Subcutaneous adipose tissue (tissue), 1 donor: ENCODE measurements at regions not wholly inside any gene's neighbourhood (a gene's known extent, or its start where the extent isn't known, plus 50 kb on each side); places are given as distances from the start of the nearest gene placed in this dataset.

Source experiments
- TF ChIP-seq, protein P1 (sequence below): fragments of 450-650 bp; IDR thresholded peaks from one replicate; pipeline ENCODE4 v1.5.1; 2016; ENCODE audit warnings: low read depth, mild to moderate bottlenecking, control low read depth, antibody characterized with exemption, moderate library complexity

DNA sequence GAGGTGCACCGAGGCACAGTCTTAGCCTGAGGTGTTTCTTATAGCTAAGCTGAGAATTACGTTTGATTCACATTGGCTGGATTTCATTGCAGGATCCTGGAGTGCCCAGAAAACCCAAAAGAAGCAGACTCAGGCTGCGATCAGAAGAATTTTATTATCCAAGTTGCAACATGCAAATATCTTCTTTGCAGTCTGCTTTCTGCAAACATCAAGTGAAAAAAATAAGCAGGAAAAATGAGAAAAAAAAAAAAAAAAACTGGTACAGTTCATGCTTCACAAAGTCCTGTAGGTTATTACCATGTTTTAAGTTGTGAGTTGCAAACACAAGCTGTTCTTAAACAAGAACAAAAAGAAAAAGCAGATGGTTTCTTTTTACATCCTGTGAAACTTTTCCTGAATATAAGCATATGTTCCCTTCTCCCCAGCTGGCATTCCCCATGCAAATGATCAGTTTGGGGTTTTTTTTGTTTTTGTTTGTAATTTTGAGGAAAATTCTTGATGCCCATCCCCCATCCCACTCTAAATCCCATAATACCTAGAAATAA is 349.0 kb downstream of the CBLN4 start:
- TF ChIP-seq, protein P1, sequence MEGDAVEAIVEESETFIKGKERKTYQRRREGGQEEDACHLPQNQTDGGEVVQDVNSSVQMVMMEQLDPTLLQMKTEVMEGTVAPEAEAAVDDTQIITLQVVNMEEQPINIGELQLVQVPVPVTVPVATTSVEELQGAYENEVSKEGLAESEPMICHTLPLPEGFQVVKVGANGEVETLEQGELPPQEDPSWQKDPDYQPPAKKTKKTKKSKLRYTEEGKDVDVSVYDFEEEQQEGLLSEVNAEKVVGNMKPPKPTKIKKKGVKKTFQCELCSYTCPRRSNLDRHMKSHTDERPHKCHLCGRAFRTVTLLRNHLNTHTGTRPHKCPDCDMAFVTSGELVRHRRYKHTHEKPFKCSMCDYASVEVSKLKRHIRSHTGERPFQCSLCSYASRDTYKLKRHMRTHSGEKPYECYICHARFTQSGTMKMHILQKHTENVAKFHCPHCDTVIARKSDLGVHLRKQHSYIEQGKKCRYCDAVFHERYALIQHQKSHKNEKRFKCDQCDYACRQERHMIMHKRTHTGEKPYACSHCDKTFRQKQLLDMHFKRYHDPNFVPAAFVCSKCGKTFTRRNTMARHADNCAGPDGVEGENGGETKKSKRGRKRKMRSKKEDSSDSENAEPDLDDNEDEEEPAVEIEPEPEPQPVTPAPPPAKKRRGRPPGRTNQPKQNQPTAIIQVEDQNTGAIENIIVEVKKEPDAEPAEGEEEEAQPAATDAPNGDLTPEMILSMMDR, result no peak

GRCh38 chr20:55650657-55651360 is 354.5 kb downstream of the CBLN4 start:
- TF ChIP-seq, protein P1, result no peak

DNA sequence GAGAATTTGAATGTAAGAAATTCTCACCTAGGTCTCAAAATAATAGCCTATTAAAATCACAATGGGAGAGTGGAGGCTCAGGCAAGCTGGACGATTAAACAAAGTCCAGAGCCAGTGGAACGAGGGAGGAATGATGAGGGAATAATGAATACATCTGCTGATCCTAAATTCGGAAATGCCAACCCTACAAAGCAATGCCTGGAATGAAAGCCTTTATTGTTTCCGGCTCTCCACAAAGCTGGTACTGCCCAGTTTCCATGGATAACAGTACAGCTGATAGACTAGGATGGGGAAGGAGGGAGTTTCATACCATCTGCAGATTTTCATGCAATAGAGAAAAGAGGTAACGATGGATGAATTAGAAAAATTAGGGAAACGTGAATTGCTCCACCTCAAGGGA is 356.1 kb downstream of the CBLN4 start:
- TF ChIP-seq, protein P1, result no peak

DNA sequence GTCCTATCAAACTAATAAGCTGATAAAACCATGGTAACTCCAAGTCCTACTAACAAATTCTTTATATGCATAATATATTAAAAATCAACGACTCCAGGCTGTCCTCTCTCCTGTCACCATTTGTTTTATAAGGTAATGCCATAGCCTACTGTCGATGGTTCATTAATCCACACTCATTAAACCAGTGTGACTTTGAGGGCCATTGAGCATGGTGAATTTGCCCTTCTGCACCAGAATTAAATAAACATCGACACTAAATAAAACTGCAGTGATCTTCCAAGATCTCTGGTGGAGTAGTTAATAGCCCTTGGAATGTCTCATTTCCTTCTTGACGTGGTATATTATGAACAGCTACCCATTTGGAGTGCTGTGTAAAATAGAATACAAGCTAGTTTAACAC is 358.5 kb downstream of the CBLN4 start:
- TF ChIP-seq, protein P1, result no peak

DNA sequence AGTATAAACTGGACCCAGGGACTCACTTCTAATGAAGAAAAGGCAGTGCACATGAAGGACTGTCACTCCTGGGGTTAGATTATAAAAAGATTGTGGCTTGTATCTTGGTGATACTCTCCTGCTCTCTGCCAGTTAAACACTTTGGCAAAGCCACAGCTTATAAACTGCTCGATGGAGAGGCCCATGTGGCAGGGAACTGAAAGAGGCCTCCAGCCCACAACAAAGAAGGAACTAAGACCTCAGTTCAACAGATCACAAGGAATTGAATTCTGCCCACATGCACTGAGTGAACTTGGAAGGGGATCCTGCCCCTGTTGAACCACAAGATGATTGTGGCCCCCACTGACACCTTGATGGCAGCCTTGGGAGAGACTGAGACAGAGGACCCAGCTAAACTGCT is 363.8 kb downstream of the CBLN4 start:
- TF ChIP-seq, protein P1, result no peak

DNA sequence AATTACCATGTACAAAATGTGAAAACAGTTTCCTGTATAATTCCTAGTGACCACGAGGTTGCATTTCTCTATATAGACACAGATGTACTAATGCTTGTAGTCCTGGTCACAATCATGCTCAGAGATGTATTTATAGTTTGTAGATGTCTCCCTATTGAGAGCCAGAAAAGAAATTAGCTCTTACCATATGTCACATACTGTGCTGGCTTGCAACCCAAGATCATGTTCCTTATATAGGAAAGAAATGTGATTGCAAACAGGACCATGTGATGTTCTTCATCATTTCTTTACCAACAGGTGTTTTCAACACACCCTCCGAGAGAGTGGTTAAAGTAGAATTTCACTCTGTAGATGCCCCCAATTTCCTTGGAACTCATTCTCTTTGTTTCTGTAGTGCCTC is 369.4 kb downstream of the CBLN4 start:
- TF ChIP-seq, protein P1, result no peak

DNA sequence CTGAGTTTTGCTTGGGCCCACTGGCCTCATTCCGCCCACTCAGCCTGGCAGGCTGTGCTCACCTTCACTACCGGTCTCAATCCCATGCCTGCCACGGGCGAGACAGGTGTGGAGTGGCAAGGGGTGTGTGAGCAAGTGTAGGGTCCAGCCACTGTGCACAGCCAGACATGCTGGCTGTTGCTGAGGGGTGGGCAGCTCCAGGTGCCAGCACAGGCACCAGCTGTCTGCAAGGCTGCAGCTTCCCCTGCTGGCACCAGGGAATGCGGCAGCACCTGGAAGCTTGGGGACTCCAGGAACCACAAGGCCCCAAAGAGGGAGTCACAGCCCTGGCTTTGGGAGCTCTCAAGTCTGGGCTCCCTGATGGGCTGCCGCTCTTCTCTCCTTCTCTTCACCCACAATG is 372.7 kb downstream of the CBLN4 start:
- TF ChIP-seq, protein P1, result no peak
